ENCODE measurements at regions not wholly inside any gene's neighbourhood (a gene's known extent, or its start where the extent isn't known, plus 50 kb on each side); places are given as distances from the start of the nearest gene placed in this dataset.

DNA sequence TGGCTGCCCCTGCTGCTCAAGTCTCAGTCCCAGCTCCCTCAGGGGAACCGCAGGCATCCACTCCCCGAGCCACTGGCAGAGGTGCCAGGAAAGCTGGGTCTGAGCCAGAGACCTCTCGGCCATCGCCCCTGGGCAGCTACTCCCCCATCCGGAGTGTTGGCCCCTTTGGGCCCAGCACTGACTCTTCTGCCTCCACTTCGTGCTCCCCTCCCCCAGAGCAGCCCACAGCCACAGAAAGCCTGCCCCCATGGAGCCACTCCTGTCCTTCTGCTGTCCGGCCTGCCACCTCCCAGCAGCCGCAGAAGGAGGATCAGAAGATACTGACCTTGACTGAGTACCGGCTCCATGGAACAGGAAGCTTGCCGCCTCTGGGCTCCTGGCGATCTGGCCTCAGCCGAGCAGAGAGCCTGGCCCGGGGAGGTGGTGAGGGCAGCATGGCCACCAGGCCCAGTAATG is 49.8 kb upstream of the TESK1 start:
- TF ChIP-seq, protein P1, sequence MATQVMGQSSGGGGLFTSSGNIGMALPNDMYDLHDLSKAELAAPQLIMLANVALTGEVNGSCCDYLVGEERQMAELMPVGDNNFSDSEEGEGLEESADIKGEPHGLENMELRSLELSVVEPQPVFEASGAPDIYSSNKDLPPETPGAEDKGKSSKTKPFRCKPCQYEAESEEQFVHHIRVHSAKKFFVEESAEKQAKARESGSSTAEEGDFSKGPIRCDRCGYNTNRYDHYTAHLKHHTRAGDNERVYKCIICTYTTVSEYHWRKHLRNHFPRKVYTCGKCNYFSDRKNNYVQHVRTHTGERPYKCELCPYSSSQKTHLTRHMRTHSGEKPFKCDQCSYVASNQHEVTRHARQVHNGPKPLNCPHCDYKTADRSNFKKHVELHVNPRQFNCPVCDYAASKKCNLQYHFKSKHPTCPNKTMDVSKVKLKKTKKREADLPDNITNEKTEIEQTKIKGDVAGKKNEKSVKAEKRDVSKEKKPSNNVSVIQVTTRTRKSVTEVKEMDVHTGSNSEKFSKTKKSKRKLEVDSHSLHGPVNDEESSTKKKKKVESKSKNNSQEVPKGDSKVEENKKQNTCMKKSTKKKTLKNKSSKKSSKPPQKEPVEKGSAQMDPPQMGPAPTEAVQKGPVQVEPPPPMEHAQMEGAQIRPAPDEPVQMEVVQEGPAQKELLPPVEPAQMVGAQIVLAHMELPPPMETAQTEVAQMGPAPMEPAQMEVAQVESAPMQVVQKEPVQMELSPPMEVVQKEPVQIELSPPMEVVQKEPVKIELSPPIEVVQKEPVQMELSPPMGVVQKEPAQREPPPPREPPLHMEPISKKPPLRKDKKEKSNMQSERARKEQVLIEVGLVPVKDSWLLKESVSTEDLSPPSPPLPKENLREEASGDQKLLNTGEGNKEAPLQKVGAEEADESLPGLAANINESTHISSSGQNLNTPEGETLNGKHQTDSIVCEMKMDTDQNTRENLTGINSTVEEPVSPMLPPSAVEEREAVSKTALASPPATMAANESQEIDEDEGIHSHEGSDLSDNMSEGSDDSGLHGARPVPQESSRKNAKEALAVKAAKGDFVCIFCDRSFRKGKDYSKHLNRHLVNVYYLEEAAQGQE (IDR thresholded peaks at IDR 0.05; ENCODE audit: borderline replicate concordance): no peak
- TF ChIP-seq, protein P2, sequence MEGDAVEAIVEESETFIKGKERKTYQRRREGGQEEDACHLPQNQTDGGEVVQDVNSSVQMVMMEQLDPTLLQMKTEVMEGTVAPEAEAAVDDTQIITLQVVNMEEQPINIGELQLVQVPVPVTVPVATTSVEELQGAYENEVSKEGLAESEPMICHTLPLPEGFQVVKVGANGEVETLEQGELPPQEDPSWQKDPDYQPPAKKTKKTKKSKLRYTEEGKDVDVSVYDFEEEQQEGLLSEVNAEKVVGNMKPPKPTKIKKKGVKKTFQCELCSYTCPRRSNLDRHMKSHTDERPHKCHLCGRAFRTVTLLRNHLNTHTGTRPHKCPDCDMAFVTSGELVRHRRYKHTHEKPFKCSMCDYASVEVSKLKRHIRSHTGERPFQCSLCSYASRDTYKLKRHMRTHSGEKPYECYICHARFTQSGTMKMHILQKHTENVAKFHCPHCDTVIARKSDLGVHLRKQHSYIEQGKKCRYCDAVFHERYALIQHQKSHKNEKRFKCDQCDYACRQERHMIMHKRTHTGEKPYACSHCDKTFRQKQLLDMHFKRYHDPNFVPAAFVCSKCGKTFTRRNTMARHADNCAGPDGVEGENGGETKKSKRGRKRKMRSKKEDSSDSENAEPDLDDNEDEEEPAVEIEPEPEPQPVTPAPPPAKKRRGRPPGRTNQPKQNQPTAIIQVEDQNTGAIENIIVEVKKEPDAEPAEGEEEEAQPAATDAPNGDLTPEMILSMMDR (IDR thresholded peaks at IDR 0.05; ENCODE audit: poor library complexity, severe bottlenecking): no peak
- TF ChIP-seq SMC3 (conservative IDR thresholded peaks at IDR 0.05; ENCODE audit: poor library complexity) (no peak), RAD21 (conservative IDR thresholded peaks at IDR 0.05) (no peak), EZH2 (IDR thresholded peaks at IDR 0.05; ENCODE audit: borderline replicate concordance, insufficient read depth, low read length, poor library complexity, severe bottlenecking) (no peak), MXI1 (conservative IDR thresholded peaks at IDR 0.05; ENCODE audit: poor library complexity, severe bottlenecking) (no peak), TAF1 (IDR thresholded peaks at IDR 0.05; ENCODE audit: low read depth) (no peak), POLR2AphosphoS5 (IDR thresholded peaks at IDR 0.05) (no peak), EP300 (conservative IDR thresholded peaks at IDR 0.05; ENCODE audit: poor library complexity, severe bottlenecking) (no peak)
- Histone ChIP-seq H3K9me2 (ENCODE audit: insufficient read depth, low read length) (no peaks in the 10 kb centered on the region), H4K20me1 (ENCODE audit: insufficient read depth) (peaks cover 23% of the 10 kb centered on the region), H3K9me3 (ENCODE audit: low read length) (no peaks in the 10 kb centered on the region), H3K9ac (ENCODE audit: low read length) (no peak overlapping the region), H3F3A (ENCODE audit: insufficient read depth, low read length, poor library complexity, severe bottlenecking) (no peaks in the 10 kb centered on the region), H3K79me2 (replicated peaks; ENCODE audit: insufficient read depth, low read length) (no peaks in the 10 kb centered on the region), H3K27ac (ENCODE audit: low read length) (no peak overlapping the region), H3K36me3 (ENCODE audit: insufficient read depth, low read length) (no peaks in the 10 kb centered on the region), H2AFZ (ENCODE audit: low read depth, low read length) (no peak overlapping the region), H3K4me3 (ENCODE audit: low read length) (no peak overlapping the region), H3K4me2 (ENCODE audit: low read length) (no peak overlapping the region), H3K27me3 (ENCODE audit: insufficient read depth, low read depth, low read length) (no peaks in the 10 kb centered on the region)
